ENCODE measurements at regions not wholly inside any gene's neighbourhood (a gene's known extent, or its start where the extent isn't known, plus 50 kb on each side); places are given as distances from the start of the nearest gene placed in this dataset.

DNA sequence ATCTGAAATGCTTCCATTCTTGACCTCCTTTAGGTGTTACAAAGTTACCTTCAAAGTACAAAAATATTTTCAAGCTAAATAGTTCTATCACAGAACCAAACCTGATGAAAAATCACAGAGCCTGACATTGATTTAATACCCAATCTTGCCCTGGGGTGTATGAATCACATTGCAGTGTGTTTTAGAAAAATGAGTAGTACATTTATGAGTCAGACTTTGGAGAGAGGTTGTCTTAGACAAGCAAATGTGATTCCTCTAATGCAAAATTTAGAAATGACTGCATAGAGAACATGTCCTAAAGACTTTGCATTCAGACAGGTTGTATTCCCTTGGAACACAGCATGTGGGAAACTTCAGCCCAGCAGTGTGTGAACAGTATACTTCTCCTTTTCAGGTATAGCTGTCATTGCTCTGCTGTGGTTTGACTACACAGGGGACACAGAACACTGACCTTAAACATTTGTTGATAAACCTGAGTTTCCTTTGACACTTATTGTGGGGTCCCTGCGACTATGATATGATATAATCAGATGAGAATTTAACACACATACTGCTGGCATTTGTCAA is 972.1 kb downstream of the JRKL start:
- H2BK5ac ChIP-seq (ENCODE audit: insufficient read length, low read length): no peak overlapping the region
- no peak overlapping the region for H2BK20ac ChIP-seq (ENCODE audit: low read depth, low read length, poor library complexity, severe bottlenecking)
- no peak overlapping the region for H2BK15ac ChIP-seq (ENCODE audit: low read depth, low read length)
- WGBS (ENCODE audit: extremely low coverage, insufficient read length, low lambda C conversion rate): no CpG with 5 or more reads among the region's 1 CpG
- DNase-seq: no peak
- H3K27me3 Mint-ChIP-seq (ENCODE audit: low read depth): no peaks in the 10 kb centered on the region
- H3K23me2 ChIP-seq (ENCODE audit: insufficient read length, low read depth, low read length, poor library complexity, severe bottlenecking): no peaks in the 10 kb centered on the region
- no peak overlapping the region for H3K4ac ChIP-seq (ENCODE audit: low read depth, low read length)
- H3K9ac ChIP-seq (ENCODE audit: extremely low read depth, insufficient read length, low read length): no peak overlapping the region
- no peak overlapping the region for H3K18ac ChIP-seq (ENCODE audit: insufficient read length, low read depth, low read length)
- H3K9me3 ChIP-seq (ENCODE audit: control insufficient read depth, low read depth, low read length): no peaks in the 10 kb centered on the region
- H3K79me2 ChIP-seq (ENCODE audit: insufficient read depth, low read length): no peaks in the 10 kb centered on the region
- H3K14ac ChIP-seq (ENCODE audit: insufficient read depth, low read length): no peak overlapping the region
- TF ChIP-seq CTCF (conservative IDR thresholded peaks at IDR 0.05): no peak
- H4K91ac ChIP-seq (ENCODE audit: insufficient read length, low read depth, low read length): no peak overlapping the region
- no peaks in the 10 kb centered on the region for H4K20me1 ChIP-seq (ENCODE audit: control insufficient read depth, insufficient read depth, insufficient read length)
- H3K4me2 ChIP-seq (ENCODE audit: insufficient read depth, insufficient read length, low read length): no peak overlapping the region
- no peak overlapping the region for H2AK5ac ChIP-seq (ENCODE audit: insufficient read length, low read length)
- no peak overlapping the region for H3K4me3 Mint-ChIP-seq
- H2BK120ac ChIP-seq (ENCODE audit: low read depth, low read length, poor library complexity, severe bottlenecking): no peak overlapping the region
- no peaks in the 10 kb centered on the region for H3K27me3 ChIP-seq (ENCODE audit: insufficient read depth, low read length)
- H3T11ph ChIP-seq (ENCODE audit: low read length): no peak overlapping the region
- H3K79me1 ChIP-seq (ENCODE audit: insufficient read depth, low read depth, low read length, poor library complexity, severe bottlenecking): no peaks in the 10 kb centered on the region
- no peak overlapping the region for H2AFZ ChIP-seq (ENCODE audit: low read length)
- H4K8ac ChIP-seq (replicated peaks; ENCODE audit: insufficient read length, low read depth, low read length): no peak overlapping the region
- H3K9me3 Mint-ChIP-seq: peaks cover 0 to 3% of the 10 kb centered on the region in 2 experiments; a peak in 2 of 5 replicates
- no peak overlapping the region for H4K5ac ChIP-seq (ENCODE audit: insufficient read length, low read depth, low read length)
- no peaks in the 10 kb centered on the region for H3K4me1 ChIP-seq (ENCODE audit: insufficient read depth, low read length)
- no peaks in the 10 kb centered on the region for H3K4me1 Mint-ChIP-seq
- no peak overlapping the region for H3K56ac ChIP-seq (ENCODE audit: insufficient read length, low read depth, low read length)
- no peak overlapping the region for H3K23ac ChIP-seq (ENCODE audit: insufficient read length, low read depth, low read length)
- no peak overlapping the region for H3K27ac ChIP-seq (ENCODE audit: insufficient read length, low read depth, low read length)
- no peaks in the 10 kb centered on the region; a peak in 2 of 7 replicates for H3K36me3 Mint-ChIP-seq (ENCODE audit: insufficient read depth in 1 of 3, low read depth in 3 of 3)
- H2BK12ac ChIP-seq (ENCODE audit: insufficient read length, low read depth, low read length): no peak overlapping the region
- no peak overlapping the region for H3K27ac Mint-ChIP-seq
